Putamen (tissue), 1 donor: ENCODE measurements at regions not wholly inside any gene's neighbourhood (a gene's known extent, or its start where the extent isn't known, plus 50 kb on each side); places are given as distances from the start of the nearest gene placed in this dataset.
"Not testable (repeated sequence)": the region's sequence is repeated elsewhere in the genome, so short reads cannot be mapped to it uniquely, and the experiment has no call there.

Source experiments
- DNase-seq: peaks from one replicate; pipeline ENCODE4 v3.0.0-alpha.2; 2016; ENCODE audit warnings: low spot score

DNA sequence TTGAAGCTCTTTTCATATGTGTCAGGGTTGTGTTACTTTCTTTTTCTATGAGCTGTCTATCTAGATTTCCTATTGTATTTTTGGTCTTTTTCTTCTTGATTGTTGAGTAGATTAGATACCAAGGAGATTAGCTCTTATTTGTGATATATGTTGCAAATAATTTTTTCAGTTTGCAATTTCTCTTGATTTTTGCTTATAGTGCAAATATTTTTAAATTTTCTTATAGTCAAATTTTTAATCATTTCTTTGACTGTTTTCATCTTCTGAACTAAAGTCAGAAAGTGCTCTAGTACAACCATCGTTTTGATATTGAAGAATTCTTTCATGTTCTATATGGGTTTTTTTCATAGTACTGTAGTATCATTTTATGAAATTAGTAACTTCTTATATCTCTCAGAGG is 193.7 kb downstream of the OSTF1 start:
- DNase-seq, result no peak

DNA sequence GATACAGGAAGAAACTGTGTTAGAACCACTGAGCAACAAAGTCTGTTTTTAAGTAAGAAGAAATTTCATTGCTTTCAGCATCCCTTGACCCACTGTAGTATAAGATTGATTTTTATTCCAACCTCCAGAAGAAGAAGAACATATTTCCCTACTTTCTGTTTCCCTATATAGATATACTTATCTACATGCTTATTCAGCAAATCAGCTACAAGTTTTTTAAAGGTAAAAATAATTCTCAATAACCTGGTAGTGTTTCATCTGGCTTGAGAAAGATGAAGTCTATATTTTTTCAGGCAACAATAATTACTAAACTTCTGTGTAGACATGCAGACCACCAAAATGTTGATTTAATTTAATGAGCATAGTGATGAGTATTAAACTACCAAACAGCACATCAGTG is 201.0 kb downstream of the OSTF1 start:
- DNase-seq, result no peak

DNA sequence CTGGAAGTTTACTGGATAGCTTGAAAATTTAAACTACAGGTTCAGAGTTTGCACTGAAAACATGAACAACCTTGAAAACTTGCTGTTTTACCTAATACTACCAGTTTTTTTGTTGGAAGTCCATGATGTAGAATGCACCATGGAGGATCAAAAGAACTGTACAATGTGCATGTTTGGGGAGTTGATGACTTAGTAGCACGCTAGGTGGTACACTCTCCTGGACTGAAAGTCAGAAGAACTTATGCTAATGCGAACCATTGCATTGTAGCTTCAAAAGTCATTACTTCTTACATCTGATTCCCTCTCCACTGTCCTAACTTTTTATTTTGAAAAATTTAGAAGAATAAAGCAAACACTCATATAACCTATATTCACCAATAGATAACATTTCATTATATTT is 211.0 kb downstream of the OSTF1 start:
- DNase-seq, result no peak

DNA sequence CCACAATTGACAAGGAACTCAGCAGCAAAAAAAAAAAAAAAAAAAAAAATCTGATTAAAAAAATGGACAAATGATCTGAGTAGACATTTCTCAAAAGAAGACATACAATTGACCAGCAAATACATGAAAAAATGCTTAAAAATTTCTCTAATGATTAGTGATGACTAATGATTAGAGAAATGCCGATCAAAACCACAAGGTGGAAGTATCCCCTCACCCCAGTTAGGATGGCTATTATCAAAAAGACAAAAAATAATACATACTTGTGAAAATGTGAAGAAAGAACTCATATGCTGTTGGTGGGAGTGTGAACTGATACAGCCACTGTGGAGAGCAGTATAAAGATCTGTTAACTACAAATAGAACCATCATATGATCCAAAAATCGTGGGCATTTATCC is 245.3 kb downstream of the OSTF1 start:
- no peak for DNase-seq

DNA sequence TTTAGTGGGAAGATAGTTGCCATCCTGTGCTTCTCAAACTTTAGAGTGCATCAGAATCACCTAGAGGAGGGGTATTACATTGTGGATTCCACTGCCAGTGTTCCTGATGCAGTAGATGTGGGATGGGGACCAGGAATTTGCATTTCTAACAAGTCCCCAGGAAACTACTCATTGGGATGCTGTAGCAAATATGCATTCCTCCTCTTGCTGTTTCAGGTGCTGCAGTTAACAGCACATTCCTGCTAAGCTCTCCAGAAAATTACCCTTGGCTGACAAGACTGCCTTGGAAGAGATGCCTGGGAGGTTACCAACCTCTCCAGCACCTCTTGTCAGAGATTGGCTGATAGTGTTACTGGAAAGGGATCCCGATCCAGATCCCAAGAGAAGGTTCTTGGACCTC is 270.5 kb downstream of the OSTF1 start:
- DNase-seq, result no peak

DNA sequence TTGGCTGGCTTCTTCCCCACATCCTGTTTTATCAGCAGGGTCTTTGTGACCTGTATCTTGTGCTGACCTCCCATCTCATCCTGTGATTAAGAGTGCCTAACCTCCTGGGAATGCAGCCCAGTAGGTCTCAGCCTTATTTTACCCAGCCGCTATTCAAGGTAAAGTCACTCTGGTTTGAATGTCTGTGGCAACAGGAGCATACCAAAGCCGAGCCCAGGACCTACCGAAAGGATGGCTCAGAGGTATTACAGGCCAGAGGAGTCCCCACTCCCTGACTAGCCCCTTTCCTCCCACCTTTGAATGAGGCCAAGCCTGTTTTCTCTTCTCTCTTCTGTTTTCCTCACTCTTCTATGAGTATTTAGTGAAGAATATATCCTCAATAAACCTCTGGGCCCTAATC is 271.3 kb downstream of the OSTF1 start:
- no peak for DNase-seq

DNA sequence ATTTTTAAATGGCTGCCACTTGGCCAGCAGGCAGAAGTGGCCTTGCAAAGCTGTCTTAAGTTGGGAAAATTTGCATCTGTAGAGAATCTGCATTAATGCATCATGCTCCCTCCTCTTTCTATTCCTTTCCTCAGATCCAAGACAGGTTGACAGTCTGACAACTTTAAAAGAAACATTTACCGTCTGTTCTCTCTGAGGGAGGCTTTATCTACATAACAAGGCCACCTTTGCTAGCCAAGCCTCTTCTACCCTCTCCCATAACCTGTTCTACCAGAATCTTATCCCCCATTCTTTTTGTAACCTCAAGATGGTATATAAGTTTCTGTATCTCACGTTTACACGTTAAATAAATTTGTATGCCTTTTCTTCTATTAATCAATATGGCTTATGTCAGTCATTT is 271.9 kb downstream of the OSTF1 start:
- no peak for DNase-seq

DNA sequence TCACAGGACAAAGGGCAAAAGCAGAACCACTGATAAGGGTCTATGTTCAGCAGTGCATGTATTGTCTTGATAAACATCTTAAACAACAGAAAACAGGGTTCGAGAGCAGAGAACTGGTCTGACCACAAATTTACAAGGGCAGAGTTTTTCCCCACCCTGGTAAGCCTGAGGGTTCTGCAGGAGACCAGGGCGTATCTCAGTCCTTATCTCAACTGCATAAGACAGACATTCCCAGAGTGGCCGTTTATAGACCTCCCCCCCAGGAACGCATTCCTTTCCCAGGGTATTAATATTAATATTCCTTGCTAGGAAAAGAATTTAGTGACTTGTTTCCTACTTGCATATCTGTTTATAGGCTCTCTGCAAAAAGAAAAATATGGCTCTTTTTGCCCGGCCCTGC is 274.1 kb downstream of the OSTF1 start:
- DNase-seq, result not testable (repeated sequence)

DNA sequence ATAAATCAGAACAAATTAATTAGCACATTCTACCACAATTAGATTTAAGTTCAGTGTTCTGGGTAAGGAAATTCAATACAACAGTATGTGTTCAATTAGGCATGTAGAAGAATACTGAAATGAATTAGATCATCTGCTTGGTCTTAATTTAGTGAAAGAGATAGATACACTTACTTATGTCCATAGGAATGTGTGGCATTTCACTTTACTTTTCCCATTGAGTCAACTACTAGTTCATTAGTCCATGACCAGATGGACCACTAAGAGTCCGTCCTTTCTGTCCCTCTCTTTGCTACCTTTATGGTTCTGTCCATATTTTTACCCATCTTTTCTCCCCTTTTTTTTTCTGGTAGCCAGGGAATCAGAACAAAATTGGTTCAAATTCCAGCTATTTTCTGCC is 276.9 kb downstream of the OSTF1 start:
- no peak for DNase-seq

DNA sequence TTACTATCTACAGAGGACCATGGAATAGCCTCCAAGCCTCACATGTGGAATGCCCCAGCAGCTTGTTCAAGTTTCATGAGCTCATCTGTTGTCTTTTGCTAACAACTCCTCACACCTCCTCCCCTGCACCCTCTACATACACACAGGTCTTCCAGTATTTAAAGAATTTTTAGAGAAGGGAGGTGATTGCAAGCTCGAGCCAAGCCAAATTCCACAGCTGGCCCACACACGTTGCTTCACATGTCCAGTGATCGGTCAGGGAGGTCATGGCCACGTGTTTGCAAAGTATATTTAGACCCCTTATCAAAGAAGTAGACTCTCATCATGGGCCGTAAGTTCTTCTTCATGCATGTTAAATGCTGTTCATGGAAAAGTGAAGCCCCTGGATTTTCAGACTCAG is 281.7 kb downstream of the OSTF1 start:
- DNase-seq, result no peak

DNA sequence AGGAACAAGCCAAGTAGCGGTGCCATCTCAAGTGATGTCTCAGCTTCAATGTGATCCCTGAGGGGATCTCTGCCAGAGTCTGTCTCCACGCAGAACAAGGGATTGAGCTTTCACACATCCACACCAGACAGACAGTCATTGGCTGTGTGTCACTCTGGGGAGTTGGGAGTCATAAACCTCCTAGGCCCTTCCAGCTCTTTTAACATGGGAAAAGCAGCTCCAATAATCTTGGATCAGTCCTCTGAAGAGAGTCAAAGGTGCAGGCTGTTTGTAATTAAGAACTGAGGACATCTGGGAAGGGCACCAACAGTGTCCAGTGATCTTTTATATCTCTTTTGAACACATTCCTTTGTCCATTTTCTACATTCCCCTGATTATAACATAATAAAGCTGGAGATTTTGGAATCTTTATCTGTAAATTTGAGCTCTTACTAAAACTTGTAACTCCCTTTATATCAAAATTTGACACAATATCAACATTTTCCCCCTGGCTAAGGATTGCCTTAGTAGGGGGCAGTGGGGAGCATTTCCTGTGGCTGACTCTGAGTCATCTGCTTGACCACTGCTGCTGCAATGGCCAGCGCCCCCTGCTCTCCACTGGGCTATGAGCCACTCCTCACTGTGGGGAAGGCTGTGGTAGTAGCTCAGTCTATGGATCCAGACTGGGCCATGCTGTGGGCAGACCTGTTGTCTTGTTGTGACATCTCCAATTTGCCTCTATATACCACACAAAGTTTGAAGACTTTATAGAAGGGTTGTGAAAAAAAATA is 284.4 kb downstream of the OSTF1 start:
- no peak for DNase-seq

DNA sequence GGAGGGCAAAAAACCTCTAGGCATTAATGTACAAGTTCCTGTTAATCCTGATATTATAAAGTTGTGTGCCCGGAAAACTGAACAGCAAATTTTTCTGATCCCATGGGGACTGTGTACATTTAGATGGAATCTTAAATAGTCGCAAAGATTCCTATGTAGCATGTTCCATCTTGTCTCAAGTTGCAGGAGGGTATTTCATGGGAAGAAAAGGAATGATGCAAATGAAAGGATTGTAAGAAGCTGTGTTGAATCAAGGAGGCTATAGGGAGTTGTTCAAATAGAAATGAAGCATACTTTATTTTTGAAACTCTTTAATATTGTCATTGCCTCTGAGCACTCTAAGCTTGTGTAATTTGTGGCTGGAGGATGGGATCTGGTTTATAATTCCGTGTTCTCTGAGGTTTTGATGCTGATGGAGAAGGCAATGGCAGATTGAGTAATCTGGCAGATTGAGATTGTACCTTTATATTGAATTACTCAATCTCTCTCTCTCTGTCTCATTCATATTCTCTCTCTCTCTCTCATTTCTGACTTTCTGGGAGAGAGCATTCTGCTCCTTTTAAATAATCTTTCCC is 288.5 kb downstream of the OSTF1 start:
- no peak for DNase-seq

DNA sequence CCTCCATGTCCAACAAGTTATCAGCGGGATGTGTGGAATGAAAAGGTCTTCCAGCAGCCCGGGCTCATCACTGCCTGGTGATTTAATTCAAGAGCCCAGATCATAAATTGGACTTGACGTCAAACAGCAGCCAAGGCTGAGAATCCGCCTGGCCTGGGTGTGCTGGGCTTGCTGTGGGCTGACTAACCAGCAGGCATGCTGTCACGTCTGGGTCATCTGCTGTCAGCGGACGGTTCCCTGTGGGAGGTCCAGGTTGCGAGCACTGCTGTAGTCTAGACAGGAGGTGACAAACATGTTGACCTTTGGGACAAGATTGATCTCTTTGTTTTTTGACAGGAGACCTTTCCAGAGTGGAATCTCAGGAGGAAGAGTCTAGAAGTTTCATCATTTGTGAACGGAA is 289.7 kb downstream of the OSTF1 start:
- DNase-seq, result no peak

DNA sequence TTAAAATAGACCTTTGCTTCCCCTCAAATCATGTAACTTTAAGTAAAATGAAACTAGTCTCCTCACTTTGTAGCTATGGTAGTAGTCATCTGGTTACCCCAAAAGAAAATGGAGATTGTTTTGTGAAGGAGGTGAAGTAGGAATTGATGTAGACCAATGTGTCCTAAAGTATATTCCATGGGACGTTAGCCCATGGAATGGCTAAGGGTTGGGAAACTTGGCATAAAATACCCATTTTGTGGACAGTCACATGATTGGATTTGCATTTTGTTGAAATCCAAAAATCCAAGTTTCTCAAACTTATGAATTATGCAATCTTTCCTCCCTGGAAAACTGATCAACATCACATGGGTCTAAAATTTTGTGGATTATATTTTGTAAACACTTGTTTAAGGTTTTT is 290.6 kb downstream of the OSTF1 start:
- DNase-seq, result no peak

DNA sequence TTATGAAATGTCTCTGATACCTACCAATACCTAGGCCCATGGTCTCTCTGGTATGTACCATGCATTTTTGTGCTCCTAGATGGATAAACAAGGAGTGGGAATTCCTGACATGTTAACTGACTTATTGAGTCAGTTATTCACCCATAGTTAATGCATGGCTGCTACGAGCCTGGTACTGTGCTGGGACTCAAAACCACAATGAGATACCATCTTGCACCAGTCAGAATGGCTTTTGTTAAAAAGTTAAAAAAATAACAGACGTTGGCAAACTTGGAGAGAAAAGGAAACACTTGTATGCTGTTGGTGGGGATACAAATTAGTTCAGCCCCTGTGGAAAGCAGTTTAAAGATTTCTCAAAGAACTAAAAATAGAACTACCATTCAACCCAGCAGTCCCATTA is 293.8 kb downstream of the OSTF1 start:
- DNase-seq, result no peak

DNA sequence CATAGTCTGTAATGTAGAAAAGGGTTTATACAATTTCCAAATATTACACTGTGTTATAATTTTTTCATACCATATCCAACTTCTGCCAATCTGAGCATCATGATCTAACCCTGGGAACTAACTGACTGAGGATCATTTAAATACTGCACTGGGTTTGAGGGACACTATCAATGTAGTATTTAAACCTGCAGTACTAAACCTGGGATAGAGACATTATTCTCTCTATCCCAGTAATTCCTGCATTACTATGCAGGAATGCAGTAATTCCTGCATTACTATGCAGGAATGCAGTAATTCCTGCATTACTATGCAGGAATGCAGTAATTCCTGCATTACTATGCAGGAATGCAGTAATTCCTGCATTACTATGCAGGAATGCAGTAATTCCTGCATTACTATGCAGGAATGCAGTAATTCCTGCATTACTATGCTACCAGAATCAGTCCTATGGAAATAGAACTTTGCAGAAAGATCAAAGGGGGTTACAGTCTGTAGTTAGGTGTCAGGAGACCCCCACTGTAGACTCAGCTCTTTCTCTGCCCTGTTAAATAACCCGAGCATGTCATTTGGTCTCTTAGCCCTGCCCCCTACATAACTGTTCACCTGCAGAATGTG is 295.2 kb downstream of the OSTF1 start:
- not testable (repeated sequence) for DNase-seq

DNA sequence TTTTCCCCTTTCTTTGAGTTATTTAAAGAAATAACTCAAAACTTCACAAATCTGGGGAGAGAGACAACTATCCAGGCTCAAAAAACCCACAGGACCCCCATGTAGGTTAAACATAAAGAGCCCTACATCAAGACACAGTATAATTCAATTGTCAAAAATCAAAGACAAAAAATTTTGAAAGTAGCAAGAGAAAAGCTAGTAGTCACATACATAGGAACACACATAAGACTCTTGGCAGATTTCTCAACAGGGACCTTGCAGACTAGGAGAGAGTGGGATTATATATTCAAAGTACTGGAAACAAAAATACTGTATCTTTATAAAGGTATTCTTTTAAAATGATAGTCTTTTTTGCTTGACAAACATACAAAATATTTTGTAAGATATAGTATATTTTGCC is 296.9 kb downstream of the OSTF1 start:
- no peak for DNase-seq

DNA sequence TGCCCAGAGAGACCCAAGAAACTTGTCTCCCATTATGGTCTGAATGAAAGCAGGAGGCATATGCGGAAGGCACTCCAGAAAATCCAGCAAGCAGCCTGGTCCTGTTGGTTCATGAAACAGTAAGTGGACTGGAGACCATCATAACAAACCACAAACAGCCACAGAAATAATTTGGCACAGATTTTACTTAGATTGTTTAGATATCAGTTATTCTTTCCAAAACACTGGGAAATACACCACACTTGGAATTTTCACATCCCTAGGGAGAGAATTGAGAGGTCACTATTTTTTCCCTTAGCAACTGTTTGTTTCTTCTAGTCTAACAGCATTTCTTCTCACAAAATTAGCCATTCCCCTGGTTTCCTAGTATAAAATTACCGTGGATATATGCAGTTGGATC is 300.8 kb downstream of the OSTF1 start:
- no peak for DNase-seq

DNA sequence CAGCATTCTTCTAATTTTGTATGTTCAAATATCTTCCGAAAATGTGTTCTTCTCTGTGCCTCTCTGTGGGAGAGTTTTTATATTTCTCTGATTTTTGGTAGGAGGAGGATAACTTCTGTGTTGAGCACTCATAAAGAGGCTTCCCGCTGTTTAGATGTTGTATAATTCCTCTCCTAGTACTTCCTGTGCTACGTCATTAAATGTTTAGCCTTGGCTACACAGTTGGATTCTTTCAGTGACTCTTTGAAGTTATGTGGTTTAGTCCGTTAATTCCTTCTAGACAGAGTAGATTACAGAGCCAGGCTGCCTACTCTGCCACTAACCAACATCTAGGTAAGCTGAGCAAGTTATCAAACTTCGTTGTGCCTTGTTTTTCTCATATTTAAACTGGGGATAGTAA is 302.6 kb downstream of the OSTF1 start:
- no peak for DNase-seq

DNA sequence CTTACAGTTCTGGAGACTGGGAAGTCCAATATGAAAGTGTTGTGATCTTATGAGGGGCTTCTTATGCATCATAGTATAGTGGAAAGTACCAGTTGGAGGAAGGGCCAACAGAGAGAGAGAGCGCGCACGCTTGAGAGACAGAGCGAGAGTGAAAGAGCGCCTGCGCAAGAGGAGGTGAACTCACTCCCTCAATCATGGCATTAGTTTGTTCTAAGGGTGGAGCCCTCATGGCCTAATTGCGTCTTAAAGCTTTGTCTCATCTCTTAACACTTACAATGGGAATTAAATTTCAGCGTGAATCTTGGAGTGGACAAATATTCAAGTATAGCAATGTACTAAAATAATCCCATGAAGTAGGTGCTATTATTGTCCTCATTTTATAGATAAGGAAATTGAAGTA is 303.2 kb downstream of the OSTF1 start:
- no peak for DNase-seq

DNA sequence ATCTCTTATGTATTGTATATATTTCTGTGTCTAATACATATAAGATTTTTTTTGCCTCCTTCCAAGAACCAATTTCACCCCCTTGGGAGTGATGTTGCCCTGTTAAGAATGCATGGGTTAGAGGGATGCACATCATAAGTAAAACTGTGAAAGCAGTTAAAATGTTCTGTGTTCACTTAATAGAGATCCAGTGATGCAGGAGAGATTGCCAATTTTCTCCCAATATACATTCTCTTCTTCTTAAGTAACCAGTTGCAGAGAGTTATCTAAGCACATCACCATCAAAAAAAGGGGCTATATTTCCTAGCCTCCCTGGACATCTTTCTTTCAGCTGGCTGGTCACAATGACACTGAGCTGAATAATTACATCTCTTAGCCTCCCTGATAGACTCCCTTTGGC is 307.0 kb downstream of the OSTF1 start:
- DNase-seq, result no peak

DNA sequence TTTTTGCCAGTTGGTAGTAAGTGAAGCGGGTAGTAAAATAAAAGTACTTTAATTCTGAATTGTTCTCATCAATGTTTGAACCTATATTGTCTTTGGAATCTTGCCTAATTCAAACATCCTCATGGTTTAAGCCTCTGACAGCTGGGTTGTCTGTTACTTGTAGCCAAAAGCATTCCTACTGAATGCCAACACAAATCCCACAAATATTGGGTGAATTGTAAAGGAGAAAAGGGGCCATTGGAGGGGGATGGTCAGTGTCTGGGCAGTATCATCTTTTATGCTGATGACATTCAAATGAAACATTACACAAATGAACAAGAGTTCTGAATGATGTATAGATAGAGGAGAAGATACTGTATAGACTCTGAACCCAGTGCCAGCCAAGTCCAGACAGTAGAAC is 309.5 kb downstream of the OSTF1 start:
- DNase-seq, result no peak

DNA sequence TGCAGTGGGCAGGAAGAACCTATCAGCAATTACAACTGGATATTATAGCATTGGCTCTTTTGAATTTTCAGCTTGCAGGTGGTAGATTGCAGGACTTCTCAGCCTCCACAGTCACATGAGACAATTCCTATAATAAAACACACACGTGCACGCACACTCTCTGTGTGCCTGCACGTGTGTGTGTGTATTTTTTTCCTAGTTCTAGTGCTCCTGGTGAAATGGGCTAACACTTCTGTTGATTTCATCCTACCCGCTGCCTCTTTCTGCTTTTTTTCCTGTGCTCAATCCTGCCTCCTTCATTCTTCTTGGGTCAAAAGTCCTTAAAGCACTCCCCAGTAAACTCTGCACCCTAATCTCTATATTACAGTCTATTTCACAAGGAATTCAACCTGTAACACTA is 320.1 kb downstream of the OSTF1 start:
- no peak for DNase-seq

DNA sequence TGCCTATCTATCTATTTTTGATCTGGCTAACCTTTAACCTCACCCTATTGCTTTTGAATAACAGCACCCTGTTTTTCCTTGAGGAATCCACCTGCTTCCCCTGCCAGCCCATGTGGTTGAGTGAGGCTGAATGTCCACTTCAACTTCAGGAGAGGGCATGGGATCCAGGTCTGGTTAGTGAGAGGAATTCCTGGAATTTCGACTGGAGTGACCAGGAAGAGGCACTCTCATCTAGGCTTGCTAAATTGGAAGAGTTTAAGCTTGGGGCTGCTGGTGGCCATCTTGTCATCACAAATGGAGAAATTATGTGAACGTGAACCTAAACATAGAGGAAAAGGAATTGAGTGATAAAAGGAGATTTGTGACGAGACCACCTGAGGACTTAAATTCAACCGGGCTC is 322.1 kb downstream of the OSTF1 start:
- no peak for DNase-seq
